Cardiac fibroblast (primary cell): ENCODE measurements at regions not wholly inside any gene's neighbourhood (a gene's known extent, or its start where the extent isn't known, plus 50 kb on each side); places are given as distances from the start of the nearest gene placed in this dataset.

ENCODE experiments used
- DNase-seq, 2 donors: peaks; one replicate each; pipeline versions ENCODE4 v3.0.0 to v3.0.0-alpha.2; 2010; ENCODE audit warnings: low read depth in 2 of 2
- H3K4me3 ChIP-seq, 2 donors: replicated peaks in 1 of 2; 1 replicate in 1 of 2; 2 replicates in 1 of 2; pipeline ENCODE4 v1.5.1; 2011; ENCODE audit warnings: low read depth in 2 of 2, low read length in 2 of 2, mild to moderate bottlenecking in 2 of 2, moderate library complexity in 1 of 2
- TF ChIP-seq, protein P1 (sequence below): IDR thresholded peaks from one replicate; pipeline ENCODE4 v1.5.1; 2011; ENCODE audit warnings: low read depth, mild to moderate bottlenecking, low read length, inconsistent platforms

DNA sequence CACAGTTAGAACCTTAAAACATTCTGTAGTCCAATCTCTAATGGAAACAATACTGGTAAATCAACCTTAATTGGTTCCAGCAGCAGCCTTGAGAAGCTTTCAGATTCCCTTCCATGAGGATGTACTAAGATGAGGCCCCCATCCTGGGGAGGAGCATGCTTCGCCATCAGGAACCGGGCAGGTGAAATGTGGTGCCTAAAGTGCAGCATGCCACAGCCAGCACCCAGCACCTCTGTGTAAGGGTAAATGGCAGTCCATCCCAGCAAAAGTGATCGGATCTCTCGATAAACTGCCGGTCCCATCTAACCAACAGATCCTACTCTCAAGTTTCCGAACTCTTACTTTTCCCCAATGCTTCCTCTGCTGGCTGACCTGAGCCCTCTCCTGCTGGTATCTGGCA is 166.3 kb upstream of the PDE10A start:
- TF ChIP-seq, protein P1, sequence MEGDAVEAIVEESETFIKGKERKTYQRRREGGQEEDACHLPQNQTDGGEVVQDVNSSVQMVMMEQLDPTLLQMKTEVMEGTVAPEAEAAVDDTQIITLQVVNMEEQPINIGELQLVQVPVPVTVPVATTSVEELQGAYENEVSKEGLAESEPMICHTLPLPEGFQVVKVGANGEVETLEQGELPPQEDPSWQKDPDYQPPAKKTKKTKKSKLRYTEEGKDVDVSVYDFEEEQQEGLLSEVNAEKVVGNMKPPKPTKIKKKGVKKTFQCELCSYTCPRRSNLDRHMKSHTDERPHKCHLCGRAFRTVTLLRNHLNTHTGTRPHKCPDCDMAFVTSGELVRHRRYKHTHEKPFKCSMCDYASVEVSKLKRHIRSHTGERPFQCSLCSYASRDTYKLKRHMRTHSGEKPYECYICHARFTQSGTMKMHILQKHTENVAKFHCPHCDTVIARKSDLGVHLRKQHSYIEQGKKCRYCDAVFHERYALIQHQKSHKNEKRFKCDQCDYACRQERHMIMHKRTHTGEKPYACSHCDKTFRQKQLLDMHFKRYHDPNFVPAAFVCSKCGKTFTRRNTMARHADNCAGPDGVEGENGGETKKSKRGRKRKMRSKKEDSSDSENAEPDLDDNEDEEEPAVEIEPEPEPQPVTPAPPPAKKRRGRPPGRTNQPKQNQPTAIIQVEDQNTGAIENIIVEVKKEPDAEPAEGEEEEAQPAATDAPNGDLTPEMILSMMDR: no peak
- no peak overlapping the region for H3K4me3 ChIP-seq
- no peak for DNase-seq

DNA sequence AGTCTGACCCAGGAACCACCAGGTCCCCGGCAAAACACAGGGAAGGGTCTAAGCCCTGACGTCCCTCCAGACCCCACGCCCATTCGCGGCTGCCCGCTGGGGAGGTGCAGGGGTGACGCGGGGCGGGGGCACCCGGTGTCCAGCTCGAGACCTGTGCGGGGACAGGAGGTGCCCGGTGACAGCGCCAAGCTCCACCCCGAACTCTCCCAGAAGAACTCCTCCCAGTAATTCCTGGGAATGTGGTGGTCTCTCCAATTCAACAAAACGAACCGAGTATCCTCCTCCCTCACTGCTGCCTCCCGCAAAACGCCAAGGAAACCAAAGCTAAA is 164.1 kb upstream of the PDE10A start:
- no peak for DNase-seq
- no peak overlapping the region for H3K4me3 ChIP-seq
- TF ChIP-seq, protein P1: no peak

DNA sequence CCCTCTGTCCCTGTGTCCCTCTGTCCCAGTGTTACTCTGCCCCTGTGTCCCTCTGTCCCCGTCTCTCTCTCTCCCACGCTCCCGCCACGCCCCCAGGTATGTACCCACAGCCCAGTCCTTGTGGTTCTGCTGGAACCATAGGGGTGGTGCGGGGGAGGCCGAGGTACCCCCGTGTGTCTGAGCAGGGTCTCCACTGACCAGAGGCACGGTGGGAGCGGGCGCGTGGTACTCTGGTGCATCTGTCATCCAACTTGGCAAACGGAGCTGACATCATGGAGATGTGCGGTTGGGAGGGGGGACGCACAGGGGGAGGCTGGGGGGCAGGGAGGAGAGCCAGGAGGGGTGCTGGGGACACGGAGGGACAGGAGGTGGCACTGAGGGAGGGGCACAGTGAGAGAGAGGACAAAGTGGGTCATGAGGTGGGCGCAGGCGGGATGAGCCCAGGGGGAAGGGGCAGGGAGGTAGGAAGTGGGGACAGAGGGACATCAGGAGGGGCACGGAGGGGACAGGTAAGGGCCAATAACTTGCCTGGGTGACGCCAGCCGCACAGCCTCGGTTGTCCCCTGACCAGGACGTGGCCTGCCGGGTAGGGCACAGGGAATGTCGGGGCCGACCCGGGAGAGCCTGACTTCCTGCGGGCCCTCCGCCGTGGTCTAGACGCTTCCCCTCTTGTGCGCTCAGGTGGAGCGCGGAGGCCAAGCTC is 163.6 kb upstream of the PDE10A start:
- TF ChIP-seq, protein P1: no peak
- DNase-seq: no peak
- H3K4me3 ChIP-seq: no peak overlapping the region

DNA sequence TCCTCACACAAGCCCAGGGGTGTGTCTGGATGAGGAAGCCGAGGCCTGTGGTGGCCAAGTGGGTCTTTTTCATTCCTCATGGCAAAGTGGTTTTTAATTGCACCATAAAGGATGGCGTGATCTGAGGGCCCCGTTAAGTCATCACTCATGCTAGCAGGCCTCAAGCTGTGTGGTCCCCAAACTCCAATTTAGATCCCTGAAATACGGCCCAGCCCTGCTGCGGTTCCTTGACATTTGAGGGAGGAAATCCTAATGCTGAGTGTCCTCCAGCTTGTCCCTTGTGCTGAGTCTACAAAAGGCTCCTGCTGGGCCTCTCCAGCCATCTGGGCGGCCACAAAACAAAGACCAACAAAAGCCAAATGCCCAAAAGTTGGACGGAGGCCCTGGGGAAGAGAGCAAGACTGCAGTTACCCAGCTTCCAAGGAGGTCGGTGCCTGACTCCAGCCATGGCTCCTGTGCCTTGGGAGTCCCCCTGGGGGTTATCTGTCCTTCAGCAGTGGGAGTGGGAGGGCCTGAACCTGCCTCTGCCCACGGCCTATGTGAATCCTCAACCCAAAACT is 162.3 kb upstream of the PDE10A start:
- no peak overlapping the region for H3K4me3 ChIP-seq
- TF ChIP-seq, protein P1: no peak
- DNase-seq: no peak

DNA sequence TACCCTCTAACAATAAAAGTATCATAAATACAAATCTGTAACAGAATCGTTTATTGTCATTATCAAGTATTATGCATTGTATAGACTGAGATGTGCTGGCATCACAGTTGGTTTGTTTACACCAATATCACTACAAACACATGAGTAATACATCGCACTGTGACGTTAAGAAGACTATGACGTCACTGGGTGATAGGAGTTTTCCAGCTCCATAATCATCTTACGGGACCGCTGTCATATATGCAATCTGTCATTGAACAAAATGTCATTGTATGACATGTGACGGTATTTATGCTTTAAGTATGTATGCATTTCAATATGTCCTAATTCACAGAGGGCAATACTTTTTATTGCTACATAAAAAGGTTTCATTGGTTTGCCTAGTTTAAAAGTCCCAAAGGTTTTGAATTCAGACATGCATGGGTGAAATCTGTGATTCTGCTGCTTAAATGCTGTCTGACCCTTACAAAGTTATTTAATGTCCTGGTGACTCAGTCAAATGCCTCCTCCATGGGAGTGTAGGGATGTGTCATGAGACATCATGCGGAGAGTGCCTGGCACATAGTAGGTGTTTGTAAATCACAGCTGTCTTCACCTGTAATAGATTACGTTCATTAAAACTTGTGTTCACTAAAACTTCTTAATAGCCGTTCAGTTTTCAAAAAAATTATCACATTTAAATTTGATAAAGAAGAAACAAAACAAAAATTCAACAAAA is 160.7 kb upstream of the PDE10A start:
- TF ChIP-seq, protein P1: no peak
- DNase-seq: no peak
- no peak overlapping the region for H3K4me3 ChIP-seq

DNA sequence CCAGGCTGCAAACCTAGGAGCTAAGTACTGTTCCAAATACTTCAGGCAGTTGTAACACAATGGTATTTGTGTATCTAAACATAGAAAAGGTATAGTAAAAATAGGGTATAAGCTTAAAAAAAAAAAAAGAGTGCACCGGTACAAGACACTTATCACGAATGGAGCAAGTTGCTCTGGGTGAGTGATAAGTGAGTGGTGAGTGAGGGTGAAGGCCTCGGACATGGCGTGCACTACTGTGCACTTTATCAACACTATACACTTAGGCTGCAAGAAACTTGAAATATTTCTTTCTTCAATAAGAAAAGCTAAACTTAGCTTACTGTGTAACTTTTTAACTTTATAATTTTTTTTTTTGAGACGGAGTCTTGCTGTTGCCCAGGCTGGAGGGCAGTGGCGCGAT is 159.5 kb upstream of the PDE10A start:
- TF ChIP-seq, protein P1: no peak
- DNase-seq: no peak

More for the DNA sequence above, 159.5 kb upstream of the PDE10A start:
- H3K4me3 ChIP-seq: no peak overlapping the region
